H1 (cell line): ENCODE measurements at regions not wholly inside any gene's neighbourhood (a gene's known extent, or its start where the extent isn't known, plus 50 kb on each side); places are given as distances from the start of the nearest gene placed in this dataset.

Source experiments
- CTCF ChIA-PET: fragments of 300-600 bp; sonication (Branson Sonifier 250); formaldehyde crosslinking; loops from one replicate; lab custom pipeline; 2021; ENCODE audit not compliant: partially characterized antibody; lab: Charles Lee
- POLR2A ChIA-PET: fragments of 300-600 bp; sonication (Branson Sonifier 250); formaldehyde crosslinking; loops from one replicate; lab custom pipeline; 2021; ENCODE audit warnings: inconsistent platforms; ENCODE audit not compliant: partially characterized antibody; lab: Charles Lee
- DNase-seq, 2 experiments: peaks; one replicate each; pipeline versions ENCODE4 v3.0.0 to v3.0.0-alpha.2; 2010 to 2022; ENCODE audit warnings: low spot score in 2 of 2, low read depth in 1 of 2, mixed read lengths in 1 of 2
- FAIRE-seq: peaks from 2 replicates; lab custom pipeline; 2011; peaks lifted over from hg19 to GRCh38; lab: Jason Lieb, UNC
- H2AFZ ChIP-seq: 2 replicates; pipeline ENCODE4 v1.8.1; 2012; ENCODE audit warnings: low read length, inconsistent platforms
- H2AK5ac ChIP-seq: 2 replicates; pipeline ENCODE4 v1.6.1; 2013; ENCODE audit warnings: low read depth, low read length
- H2BK120ac ChIP-seq: replicated peaks from 2 replicates; pipeline ENCODE3; 2013; ENCODE audit warnings: low read depth, low read length, inconsistent platforms
- H2BK12ac ChIP-seq: 2 replicates; pipeline ENCODE4 v1.6.1; 2013; ENCODE audit warnings: low read depth, low read length
- H2BK15ac ChIP-seq: 2 replicates; pipeline ENCODE4 v1.6.1; 2013; ENCODE audit warnings: low read length
- H2BK20ac ChIP-seq: 2 replicates; pipeline ENCODE4 v1.6.1; 2013; ENCODE audit warnings: low read length
- H2BK5ac ChIP-seq: 2 replicates; pipeline ENCODE4 v1.6.1; 2013; ENCODE audit warnings: low read depth, low read length
- H3K14ac ChIP-seq: 2 replicates; pipeline ENCODE4 v1.6.1; 2013; ENCODE audit warnings: inconsistent platforms; ENCODE audit not compliant: insufficient read length
- H3K18ac ChIP-seq: 2 replicates; pipeline ENCODE4 v1.6.1; 2013; ENCODE audit warnings: low read length; ENCODE audit errors: extremely low read depth
- H3K23ac ChIP-seq: 2 replicates; pipeline ENCODE4 v1.6.1; 2013; ENCODE audit warnings: inconsistent platforms; ENCODE audit not compliant: insufficient read length
- H3K23me2 ChIP-seq: 2 replicates; pipeline ENCODE4 v1.6.1; 2013; ENCODE audit warnings: low read depth, low read length
- H3K27ac ChIP-seq: 2 replicates; pipeline ENCODE4 v1.6.1; 2011; ENCODE audit warnings: low read depth, low read length, inconsistent platforms
- H3K27me3 ChIP-seq, 4 experiments: replicated peaks in 1 of 4; 1 replicate in 1 of 4; 2 replicates in 3 of 4; pipeline versions ENCODE4 v1.6.1 to v1.8.1; 2011 to 2013; ENCODE audit warnings: low read length in 3 of 4, mild to moderate bottlenecking in 3 of 4, inconsistent platforms in 2 of 4, mixed read lengths in 2 of 4, moderate library complexity in 1 of 4; ENCODE audit not compliant: control insufficient read depth in 3 of 4, insufficient read depth in 3 of 4; ENCODE audit errors: extremely low read depth in 1 of 4
- H3K36me3 ChIP-seq, 4 experiments: 2 replicates each; pipeline versions ENCODE4 v1.6.1 to v1.8.1; 2011 to 2013; ENCODE audit warnings: mild to moderate bottlenecking in 4 of 4, low read length in 3 of 4, moderate library complexity in 2 of 4, control low read depth in 1 of 4, inconsistent platforms in 1 of 4; ENCODE audit not compliant: insufficient read depth in 4 of 4, control insufficient read depth in 2 of 4
- H3K4ac ChIP-seq: replicated peaks from 2 replicates; pipeline ENCODE3; 2013; ENCODE audit warnings: low read length, low read depth, mixed read lengths, inconsistent platforms; ENCODE audit not compliant: insufficient read length
- H3K4me1 ChIP-seq, 4 experiments: replicated peaks in 1 of 4; 1 replicate in 1 of 4; 2 replicates in 3 of 4; pipeline versions ENCODE4 v1.6.1 to v1.8.1; 2011 to 2013; ENCODE audit warnings: low read length in 3 of 4, inconsistent platforms in 2 of 4, mixed read lengths in 1 of 4; ENCODE audit not compliant: insufficient read depth in 4 of 4, control insufficient read depth in 3 of 4
- H3K4me2 ChIP-seq, 2 experiments: 2 replicates each; pipeline versions ENCODE4 v1.6.1 to v1.8.1; 2011 to 2013; ENCODE audit warnings: low read depth in 2 of 2, low read length in 2 of 2, control low read depth in 1 of 2, inconsistent platforms in 1 of 2, mild to moderate bottlenecking in 1 of 2; ENCODE audit not compliant: insufficient read depth in 1 of 2
- H3K4me3 ChIP-seq, 4 experiments: fragments of 200-600, 300-600 bp in 1 of 4; sonication (generic), shearing (Covaris generic), sonication (Bioruptor Twin) in 1 of 4; 2 replicates each; pipeline versions ENCODE4 v1.5.1 to v1.8.1; 2011 to 2016; ENCODE audit warnings: low read length in 4 of 4, low read depth in 3 of 4, control low read depth in 2 of 4, inconsistent platforms in 2 of 4, mild to moderate bottlenecking in 2 of 4, mixed read lengths in 1 of 4, moderate library complexity in 1 of 4; ENCODE audit not compliant: insufficient read depth in 2 of 4; ENCODE audit errors: extremely low read depth in 1 of 4
- H3K56ac ChIP-seq: replicated peaks from 2 replicates; pipeline ENCODE3; 2013; ENCODE audit warnings: low read depth, mild to moderate bottlenecking, mixed read lengths, low read length, inconsistent platforms; ENCODE audit not compliant: insufficient read length
- H3K79me1 ChIP-seq: 2 replicates; pipeline ENCODE4 v1.6.1; 2013; ENCODE audit warnings: low read depth, low read length, control low read depth
- H3K79me2 ChIP-seq, 2 experiments: 2 replicates each; pipeline versions ENCODE4 v1.6.1 to v1.8.1; 2012 to 2013; ENCODE audit warnings: low read length in 2 of 2, mild to moderate bottlenecking in 2 of 2, inconsistent platforms in 1 of 2; ENCODE audit not compliant: insufficient read depth in 2 of 2, control insufficient read depth in 1 of 2
- H3K9ac ChIP-seq, 4 experiments: replicated peaks in 1 of 4; 1 replicate in 1 of 4; 2 replicates in 3 of 4; pipeline versions ENCODE4 v1.6.1 to v1.8.1; 2011 to 2013; ENCODE audit warnings: low read depth in 3 of 4, low read length in 3 of 4, control low read depth in 2 of 4, mild to moderate bottlenecking in 2 of 4, moderate library complexity in 2 of 4, inconsistent platforms in 1 of 4; ENCODE audit errors: extremely low read depth in 1 of 4
- H3K9me3 ChIP-seq, 2 experiments: 2 replicates each; pipeline versions ENCODE4 v1.6.1 to v1.8.1; 2012 to 2013; ENCODE audit warnings: mild to moderate bottlenecking in 2 of 2, moderate library complexity in 2 of 2, control low read depth in 1 of 2, inconsistent platforms in 1 of 2, low read depth in 1 of 2, low read length in 1 of 2, mixed read lengths in 1 of 2; ENCODE audit not compliant: insufficient read depth in 2 of 2
- H4K20me1 ChIP-seq, 2 experiments: replicated peaks in 1 of 2; 2 replicates each; pipeline versions ENCODE3 to v1.8.1; 2011 to 2013; ENCODE audit warnings: inconsistent platforms in 2 of 2, low read length in 2 of 2, mild to moderate bottlenecking in 1 of 2; ENCODE audit not compliant: insufficient read depth in 2 of 2, control insufficient read depth in 1 of 2
- H4K5ac ChIP-seq: 2 replicates; pipeline ENCODE4 v1.6.1; 2013; ENCODE audit warnings: low read length, low read depth, mixed read lengths, inconsistent platforms; ENCODE audit not compliant: insufficient read length
- H4K8ac ChIP-seq: 2 replicates; pipeline ENCODE4 v1.8.0; 2013; ENCODE audit warnings: mild to moderate bottlenecking, moderate library complexity, low read length, inconsistent platforms; ENCODE audit not compliant: insufficient read depth; ENCODE audit errors: extremely low read depth
- H4K91ac ChIP-seq: replicated peaks from 2 replicates; pipeline ENCODE3; 2013; ENCODE audit warnings: low read length, mixed read lengths, inconsistent platforms; ENCODE audit not compliant: insufficient read length
- SIRT6 ChIP-seq: IDR thresholded peaks from one replicate; pipeline ENCODE4 v1.7.1; 2012; ENCODE audit warnings: low read length, inconsistent platforms
- USF2 ChIP-seq: IDR thresholded peaks from 2 replicates; pipeline ENCODE4 v1.6.1; 2011; ENCODE audit warnings: low read length, improper control_type of control experiment
- WGBS, 2 experiments: shearing (Covaris generic) in 1 of 2; methylation state at CpG; one replicate each; pipeline versions ENCODE4 v1.1.6 to v1.1.7; 2013 to 2015; ENCODE audit warnings: low lambda C conversion rate in 2 of 2, mixed read lengths in 2 of 2, inconsistent platforms in 1 of 2, low coverage in 1 of 2, missing lambda C conversion rate in 1 of 2; ENCODE audit not compliant: insufficient replicate concordance in 2 of 2, insufficient coverage in 1 of 2, insufficient read length in 1 of 2; ENCODE audit errors: extremely low coverage in 1 of 2, missing lambda C conversion rate in 1 of 2; 5-methylcytosine and 5-hydroxymethylcytosine counted together

DNA sequence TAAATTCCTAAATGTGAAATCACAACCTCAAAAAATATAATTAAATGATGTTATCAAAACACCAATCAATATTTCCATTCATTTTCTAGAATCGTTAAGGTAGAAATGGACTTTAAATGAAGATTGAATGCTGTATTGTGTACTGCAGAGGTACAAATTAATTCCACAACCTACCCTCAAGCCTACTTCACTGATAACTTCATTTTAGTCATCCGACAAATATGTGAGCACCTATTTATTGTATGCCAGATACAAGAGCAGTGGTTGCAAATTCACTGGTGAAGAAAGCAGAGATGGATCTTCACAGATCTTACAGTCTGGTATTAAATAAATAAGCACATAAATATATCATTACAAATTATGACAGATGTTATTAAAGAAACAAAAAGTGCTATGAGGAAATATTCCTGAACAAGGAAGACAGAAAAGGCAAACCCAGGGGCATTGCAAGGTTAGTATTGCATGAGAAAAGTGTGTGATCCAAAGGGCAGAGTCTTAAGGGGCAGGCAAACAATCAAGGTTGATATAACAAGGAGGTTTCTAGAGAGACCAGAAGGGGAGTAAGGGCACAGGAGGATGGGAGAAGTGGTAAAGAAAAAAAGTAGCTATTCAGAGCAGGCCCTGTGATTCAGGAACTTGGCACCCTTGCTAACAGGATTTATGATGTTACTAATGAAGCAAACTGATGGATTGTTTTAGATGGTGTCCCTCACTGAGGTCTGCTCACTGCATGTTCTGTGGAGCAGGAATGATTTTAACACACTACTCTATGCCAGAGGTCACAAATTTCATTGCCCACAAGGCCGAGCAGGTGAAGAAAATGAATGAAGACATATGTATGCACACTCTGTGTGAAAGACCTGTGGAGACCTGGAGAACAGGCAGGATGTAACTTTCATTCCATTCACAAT is 128.0 kb upstream of the CCDC150 start:
- POLR2A ChIA-PET, result no interaction called here
- no peak overlapping the region for H3K56ac ChIP-seq
- TF ChIP-seq SIRT6 (no peak), USF2 (no peak)
- H2BK12ac ChIP-seq, result no peak overlapping the region
- no peaks in the 10 kb centered on the region for H3K36me3 ChIP-seq
- no peak for FAIRE-seq
- H3K4me1 ChIP-seq, result no peaks in the 10 kb centered on the region
- no peak overlapping the region for H4K91ac ChIP-seq
- H3K4me2 ChIP-seq, result no peak overlapping the region
- peak overlapping the region; percentile 19 for H3K4ac ChIP-seq
- no peaks in the 10 kb centered on the region for H3K79me1 ChIP-seq
- no peak overlapping the region for H2AK5ac ChIP-seq
- no peak for DNase-seq
- no peak overlapping the region for H2BK15ac ChIP-seq
- CTCF ChIA-PET, result interaction anchor here (0.6 to 0.9 kb wide), 2 partner anchors 9 to 239 kb away, joined by 3 to 4 read pairs; no protein-coding TSS in a partner anchor
- H2AFZ ChIP-seq, result no peak overlapping the region
- no peak overlapping the region for H2BK20ac ChIP-seq
- no peak overlapping the region for H2BK120ac ChIP-seq
- H3K27ac ChIP-seq, result no peak overlapping the region
- H2BK5ac ChIP-seq, result no peak overlapping the region
- H3K79me2 ChIP-seq, result no peaks in the 10 kb centered on the region
- WGBS, 2 experiments, result 90% methylated on average over 3 of the region's 3 CpGs; no CpG with 5 or more reads in 1 of the 2 experiments
- no peak overlapping the region for H3K9ac ChIP-seq
- H3K23ac ChIP-seq, result no peak overlapping the region
- H3K27me3 ChIP-seq, result no peaks in the 10 kb centered on the region
- H3K14ac ChIP-seq, result no peak overlapping the region
- H3K23me2 ChIP-seq, result no peaks in the 10 kb centered on the region
- H3K18ac ChIP-seq, result no peak overlapping the region
- no peaks in the 10 kb centered on the region for H4K20me1 ChIP-seq
- no peak overlapping the region for H3K4me3 ChIP-seq
- no peaks in the 10 kb centered on the region for H3K9me3 ChIP-seq
- no peak overlapping the region for H4K8ac ChIP-seq
- H4K5ac ChIP-seq, result no peak overlapping the region
